Nephron progenitor cell (in vitro differentiated cells): ENCODE measurements at regions not wholly inside any gene's neighbourhood (a gene's known extent, or its start where the extent isn't known, plus 50 kb on each side); places are given as distances from the start of the nearest gene placed in this dataset.

Experiments used
- DNase-seq: peaks from one replicate; pipeline ENCODE4 v3.0.0; 2021
- H3K27ac Mint-ChIP-seq: 2 replicates; pipeline ENCODE4 v1.8.0; 2021; ENCODE audit warnings: mild to moderate bottlenecking, moderate library complexity, mixed read lengths
- H3K27me3 Mint-ChIP-seq: 2 replicates; pipeline ENCODE4 v1.8.0; 2021; ENCODE audit warnings: mild to moderate bottlenecking, low read depth, mixed read lengths; ENCODE audit not compliant: poor library complexity
- H3K36me3 Mint-ChIP-seq: 2 replicates; pipeline ENCODE4 v1.8.0; 2021; ENCODE audit warnings: low read depth, mixed read lengths
- H3K4me1 Mint-ChIP-seq: 2 replicates; pipeline ENCODE4 v1.8.0; 2021; ENCODE audit warnings: mixed read lengths
- H3K4me3 Mint-ChIP-seq: 2 replicates; pipeline ENCODE4 v1.8.0; 2021; ENCODE audit warnings: mild to moderate bottlenecking, moderate library complexity, mixed read lengths
- H3K9me3 Mint-ChIP-seq: 2 replicates; pipeline ENCODE4 v1.8.0; 2021; ENCODE audit warnings: mild to moderate bottlenecking, moderate library complexity, mixed read lengths
- CTCF ChIP-seq: fragments of 200-600 bp; sonication (generic); IDR thresholded peaks from 2 replicates; pipeline ENCODE4 v1.5.0; 2021; ENCODE audit warnings: antibody characterized with exemption

GRCh38 chr5:117942861-117943519, 1045.4 kb downstream of the DTWD2 start:
- Mint-ChIP-seq H3K4me3 (no peak overlapping the region), H3K27ac (peak overlapping the region; percentile 52), H3K4me1 (peaks cover 6% of the 10 kb centered on the region), H3K27me3 (no peaks in the 10 kb centered on the region), H3K36me3 (no peaks in the 10 kb centered on the region), H3K9me3 (no peaks in the 10 kb centered on the region)
- no peak for DNase-seq
- TF ChIP-seq CTCF: no peak

GRCh38 chr5:117893211-117893610, 1095.1 kb downstream of the DTWD2 start:
- no peaks in the 10 kb centered on the region for H3K4me1 Mint-ChIP-seq
- no peaks in the 10 kb centered on the region for H3K27me3 Mint-ChIP-seq
- no peak overlapping the region for H3K4me3 Mint-ChIP-seq
- H3K9me3 Mint-ChIP-seq: no peaks in the 10 kb centered on the region
- no peaks in the 10 kb centered on the region for H3K36me3 Mint-ChIP-seq
- DNase-seq: no peak
- no peak overlapping the region for H3K27ac Mint-ChIP-seq
- no peak for TF ChIP-seq CTCF

GRCh38 chr5:117892360-117892759, 1096.0 kb downstream of the DTWD2 start:
- no peak overlapping the region for H3K27ac Mint-ChIP-seq
- H3K27me3 Mint-ChIP-seq: no peaks in the 10 kb centered on the region
- no peaks in the 10 kb centered on the region for H3K4me1 Mint-ChIP-seq
- TF ChIP-seq CTCF: no peak
- DNase-seq: no peak
- H3K9me3 Mint-ChIP-seq: no peaks in the 10 kb centered on the region
- H3K4me3 Mint-ChIP-seq: no peak overlapping the region
- no peaks in the 10 kb centered on the region for H3K36me3 Mint-ChIP-seq

GRCh38 chr5:117889596-117889995, 1098.8 kb downstream of the DTWD2 start:
- H3K9me3 Mint-ChIP-seq: no peaks in the 10 kb centered on the region
- no peak for DNase-seq
- no peaks in the 10 kb centered on the region for H3K27me3 Mint-ChIP-seq
- H3K4me3 Mint-ChIP-seq: no peak overlapping the region
- no peak for TF ChIP-seq CTCF
- H3K36me3 Mint-ChIP-seq: no peaks in the 10 kb centered on the region
- H3K4me1 Mint-ChIP-seq: no peaks in the 10 kb centered on the region
- H3K27ac Mint-ChIP-seq: no peak overlapping the region

- Mint-ChIP-seq H3K4me3 (no peak overlapping the region), H3K9me3 (no peaks in the 10 kb centered on the region), H3K36me3 (no peaks in the 10 kb centered on the region), H3K27ac (no peak overlapping the region), H3K4me1 (no peaks in the 10 kb centered on the region), H3K27me3 (no peaks in the 10 kb centered on the region)
- TF ChIP-seq CTCF: no peak
- no peak for DNase-seq
Observed at GRCh38 chr5:117888688-117889087, 1099.7 kb downstream of the DTWD2 start.
